H1 (cell line): ENCODE measurements at regions not wholly inside any gene's neighbourhood (a gene's known extent, or its start where the extent isn't known, plus 50 kb on each side); places are given as distances from the start of the nearest gene placed in this dataset.

Source experiments
- CTCF ChIA-PET: fragments of 300-600 bp; sonication (Branson Sonifier 250); formaldehyde crosslinking; loops from one replicate; lab custom pipeline; 2021; ENCODE audit not compliant: partially characterized antibody; lab: Charles Lee
- POLR2A ChIA-PET: fragments of 300-600 bp; sonication (Branson Sonifier 250); formaldehyde crosslinking; loops from one replicate; lab custom pipeline; 2021; ENCODE audit warnings: inconsistent platforms; ENCODE audit not compliant: partially characterized antibody; lab: Charles Lee
- DNase-seq, 2 experiments: peaks; one replicate each; pipeline versions ENCODE4 v3.0.0 to v3.0.0-alpha.2; 2010 to 2022; ENCODE audit warnings: low spot score in 2 of 2, low read depth in 1 of 2, mixed read lengths in 1 of 2
- FAIRE-seq: peaks from 2 replicates; lab custom pipeline; 2011; peaks lifted over from hg19 to GRCh38; lab: Jason Lieb, UNC
- H2AFZ ChIP-seq: 2 replicates; pipeline ENCODE4 v1.8.1; 2012; ENCODE audit warnings: low read length, inconsistent platforms
- H2AK5ac ChIP-seq: 2 replicates; pipeline ENCODE4 v1.6.1; 2013; ENCODE audit warnings: low read depth, low read length
- H2BK120ac ChIP-seq: replicated peaks from 2 replicates; pipeline ENCODE3; 2013; ENCODE audit warnings: low read depth, low read length, inconsistent platforms
- H2BK12ac ChIP-seq: 2 replicates; pipeline ENCODE4 v1.6.1; 2013; ENCODE audit warnings: low read depth, low read length
- H2BK15ac ChIP-seq: 2 replicates; pipeline ENCODE4 v1.6.1; 2013; ENCODE audit warnings: low read length
- H2BK20ac ChIP-seq: 2 replicates; pipeline ENCODE4 v1.6.1; 2013; ENCODE audit warnings: low read length
- H2BK5ac ChIP-seq: 2 replicates; pipeline ENCODE4 v1.6.1; 2013; ENCODE audit warnings: low read depth, low read length
- H3K14ac ChIP-seq: 2 replicates; pipeline ENCODE4 v1.6.1; 2013; ENCODE audit warnings: inconsistent platforms; ENCODE audit not compliant: insufficient read length
- H3K18ac ChIP-seq: 2 replicates; pipeline ENCODE4 v1.6.1; 2013; ENCODE audit warnings: low read length; ENCODE audit errors: extremely low read depth
- H3K23ac ChIP-seq: 2 replicates; pipeline ENCODE4 v1.6.1; 2013; ENCODE audit warnings: inconsistent platforms; ENCODE audit not compliant: insufficient read length
- H3K23me2 ChIP-seq: 2 replicates; pipeline ENCODE4 v1.6.1; 2013; ENCODE audit warnings: low read depth, low read length
- H3K27ac ChIP-seq: 2 replicates; pipeline ENCODE4 v1.6.1; 2011; ENCODE audit warnings: low read depth, low read length, inconsistent platforms
- H3K27me3 ChIP-seq, 4 experiments: replicated peaks in 1 of 4; 1 replicate in 1 of 4; 2 replicates in 3 of 4; pipeline versions ENCODE4 v1.6.1 to v1.8.1; 2011 to 2013; ENCODE audit warnings: low read length in 3 of 4, mild to moderate bottlenecking in 3 of 4, inconsistent platforms in 2 of 4, mixed read lengths in 2 of 4, moderate library complexity in 1 of 4; ENCODE audit not compliant: control insufficient read depth in 3 of 4, insufficient read depth in 3 of 4; ENCODE audit errors: extremely low read depth in 1 of 4
- H3K36me3 ChIP-seq, 4 experiments: 2 replicates each; pipeline versions ENCODE4 v1.6.1 to v1.8.1; 2011 to 2013; ENCODE audit warnings: mild to moderate bottlenecking in 4 of 4, low read length in 3 of 4, moderate library complexity in 2 of 4, control low read depth in 1 of 4, inconsistent platforms in 1 of 4; ENCODE audit not compliant: insufficient read depth in 4 of 4, control insufficient read depth in 2 of 4
- H3K4ac ChIP-seq: replicated peaks from 2 replicates; pipeline ENCODE3; 2013; ENCODE audit warnings: low read length, low read depth, mixed read lengths, inconsistent platforms; ENCODE audit not compliant: insufficient read length
- H3K4me1 ChIP-seq, 4 experiments: replicated peaks in 1 of 4; 1 replicate in 1 of 4; 2 replicates in 3 of 4; pipeline versions ENCODE4 v1.6.1 to v1.8.1; 2011 to 2013; ENCODE audit warnings: low read length in 3 of 4, inconsistent platforms in 2 of 4, mixed read lengths in 1 of 4; ENCODE audit not compliant: insufficient read depth in 4 of 4, control insufficient read depth in 3 of 4
- H3K4me2 ChIP-seq, 2 experiments: 2 replicates each; pipeline versions ENCODE4 v1.6.1 to v1.8.1; 2011 to 2013; ENCODE audit warnings: low read depth in 2 of 2, low read length in 2 of 2, control low read depth in 1 of 2, inconsistent platforms in 1 of 2, mild to moderate bottlenecking in 1 of 2; ENCODE audit not compliant: insufficient read depth in 1 of 2
- H3K4me3 ChIP-seq, 4 experiments: fragments of 200-600, 300-600 bp in 1 of 4; sonication (generic), shearing (Covaris generic), sonication (Bioruptor Twin) in 1 of 4; 2 replicates each; pipeline versions ENCODE4 v1.5.1 to v1.8.1; 2011 to 2016; ENCODE audit warnings: low read length in 4 of 4, low read depth in 3 of 4, control low read depth in 2 of 4, inconsistent platforms in 2 of 4, mild to moderate bottlenecking in 2 of 4, mixed read lengths in 1 of 4, moderate library complexity in 1 of 4; ENCODE audit not compliant: insufficient read depth in 2 of 4; ENCODE audit errors: extremely low read depth in 1 of 4
- H3K56ac ChIP-seq: replicated peaks from 2 replicates; pipeline ENCODE3; 2013; ENCODE audit warnings: low read depth, mild to moderate bottlenecking, mixed read lengths, low read length, inconsistent platforms; ENCODE audit not compliant: insufficient read length
- H3K79me1 ChIP-seq: 2 replicates; pipeline ENCODE4 v1.6.1; 2013; ENCODE audit warnings: low read depth, low read length, control low read depth
- H3K79me2 ChIP-seq, 2 experiments: 2 replicates each; pipeline versions ENCODE4 v1.6.1 to v1.8.1; 2012 to 2013; ENCODE audit warnings: low read length in 2 of 2, mild to moderate bottlenecking in 2 of 2, inconsistent platforms in 1 of 2; ENCODE audit not compliant: insufficient read depth in 2 of 2, control insufficient read depth in 1 of 2
- H3K9ac ChIP-seq, 4 experiments: replicated peaks in 1 of 4; 1 replicate in 1 of 4; 2 replicates in 3 of 4; pipeline versions ENCODE4 v1.6.1 to v1.8.1; 2011 to 2013; ENCODE audit warnings: low read depth in 3 of 4, low read length in 3 of 4, control low read depth in 2 of 4, mild to moderate bottlenecking in 2 of 4, moderate library complexity in 2 of 4, inconsistent platforms in 1 of 4; ENCODE audit errors: extremely low read depth in 1 of 4
- H3K9me3 ChIP-seq, 2 experiments: 2 replicates each; pipeline versions ENCODE4 v1.6.1 to v1.8.1; 2012 to 2013; ENCODE audit warnings: mild to moderate bottlenecking in 2 of 2, moderate library complexity in 2 of 2, control low read depth in 1 of 2, inconsistent platforms in 1 of 2, low read depth in 1 of 2, low read length in 1 of 2, mixed read lengths in 1 of 2; ENCODE audit not compliant: insufficient read depth in 2 of 2
- H4K20me1 ChIP-seq, 2 experiments: replicated peaks in 1 of 2; 2 replicates each; pipeline versions ENCODE3 to v1.8.1; 2011 to 2013; ENCODE audit warnings: inconsistent platforms in 2 of 2, low read length in 2 of 2, mild to moderate bottlenecking in 1 of 2; ENCODE audit not compliant: insufficient read depth in 2 of 2, control insufficient read depth in 1 of 2
- H4K5ac ChIP-seq: 2 replicates; pipeline ENCODE4 v1.6.1; 2013; ENCODE audit warnings: low read length, low read depth, mixed read lengths, inconsistent platforms; ENCODE audit not compliant: insufficient read length
- H4K8ac ChIP-seq: 2 replicates; pipeline ENCODE4 v1.8.0; 2013; ENCODE audit warnings: mild to moderate bottlenecking, moderate library complexity, low read length, inconsistent platforms; ENCODE audit not compliant: insufficient read depth; ENCODE audit errors: extremely low read depth
- H4K91ac ChIP-seq: replicated peaks from 2 replicates; pipeline ENCODE3; 2013; ENCODE audit warnings: low read length, mixed read lengths, inconsistent platforms; ENCODE audit not compliant: insufficient read length
- BRCA1 ChIP-seq: IDR thresholded peaks from 2 replicates; pipeline ENCODE4 v1.6.1; 2012; ENCODE audit warnings: low read depth, low read length, improper control_type of control experiment
- CEBPB ChIP-seq: IDR thresholded peaks from 2 replicates; pipeline ENCODE4 v1.6.1; 2012; ENCODE audit warnings: low read depth, low read length
- CREB1 ChIP-seq: IDR thresholded peaks from 2 replicates; pipeline ENCODE4 v1.6.1; 2012; ENCODE audit warnings: inconsistent platforms
- GTF2F1 ChIP-seq: IDR thresholded peaks from 2 replicates; pipeline ENCODE4 v1.6.1; 2012; ENCODE audit warnings: low read depth, low read length, improper control_type of control experiment, borderline replicate concordance
- HDAC6 ChIP-seq: IDR thresholded peaks from one replicate; pipeline ENCODE4 v1.7.1; 2012; ENCODE audit warnings: low read depth, mild to moderate bottlenecking, inconsistent platforms, low read length, moderate library complexity
- NANOG ChIP-seq: IDR thresholded peaks from 2 replicates; pipeline ENCODE4 v1.6.1; 2011; ENCODE audit warnings: low read length, low read depth, mild to moderate bottlenecking, inconsistent platforms; ENCODE audit not compliant: insufficient read depth, poor library complexity, severe bottlenecking
- NRF1 ChIP-seq: IDR thresholded peaks from 2 replicates; pipeline ENCODE4 v1.6.1; 2011; ENCODE audit warnings: mild to moderate bottlenecking, low read depth, low read length, improper control_type of control experiment
- POLR2A ChIP-seq, 2 experiments: IDR thresholded peaks; 1 replicate in 1 of 2; 2 replicates in 1 of 2; pipeline ENCODE4 v1.6.1; 2011; ENCODE audit warnings: low read depth in 2 of 2, low read length in 2 of 2, mild to moderate bottlenecking in 2 of 2; ENCODE audit errors: control extremely low read depth in 1 of 2
- POLR2AphosphoS5 ChIP-seq: IDR thresholded peaks from 2 replicates; pipeline ENCODE4 v1.6.1; 2011; ENCODE audit warnings: low read depth, low read length
- POU5F1 ChIP-seq: IDR thresholded peaks from 2 replicates; pipeline ENCODE4 v1.6.1; 2011; ENCODE audit warnings: low read depth, mild to moderate bottlenecking, low read length, moderate library complexity
- RFX5 ChIP-seq: IDR thresholded peaks from 2 replicates; pipeline ENCODE4 v1.6.1; 2011; ENCODE audit warnings: low read depth, low read length, improper control_type of control experiment, borderline replicate concordance
- RXRA ChIP-seq: IDR thresholded peaks from 2 replicates; pipeline ENCODE4 v1.6.1; 2011; ENCODE audit warnings: low read depth, mild to moderate bottlenecking, low read length, moderate library complexity; ENCODE audit not compliant: insufficient read depth
- TAF1 ChIP-seq: IDR thresholded peaks from 2 replicates; pipeline ENCODE4 v1.6.1; 2011; ENCODE audit warnings: mild to moderate bottlenecking, low read depth, low read length
- TEAD4 ChIP-seq: IDR thresholded peaks from 2 replicates; pipeline ENCODE4 v1.6.1; 2012; ENCODE audit warnings: low read depth, low read length, inconsistent platforms, mixed read lengths
- ZNF274 ChIP-seq: IDR thresholded peaks from 2 replicates; pipeline ENCODE4 v1.7.0; 2012; ENCODE audit warnings: low read length, borderline replicate concordance; ENCODE audit errors: extremely low read depth
- WGBS, 2 experiments: shearing (Covaris generic) in 1 of 2; methylation state at CpG; one replicate each; pipeline versions ENCODE4 v1.1.6 to v1.1.7; 2013 to 2015; ENCODE audit warnings: low lambda C conversion rate in 2 of 2, mixed read lengths in 2 of 2, inconsistent platforms in 1 of 2, low coverage in 1 of 2, missing lambda C conversion rate in 1 of 2; ENCODE audit not compliant: insufficient replicate concordance in 2 of 2, insufficient coverage in 1 of 2, insufficient read length in 1 of 2; ENCODE audit errors: extremely low coverage in 1 of 2, missing lambda C conversion rate in 1 of 2; 5-methylcytosine and 5-hydroxymethylcytosine counted together

DNA sequence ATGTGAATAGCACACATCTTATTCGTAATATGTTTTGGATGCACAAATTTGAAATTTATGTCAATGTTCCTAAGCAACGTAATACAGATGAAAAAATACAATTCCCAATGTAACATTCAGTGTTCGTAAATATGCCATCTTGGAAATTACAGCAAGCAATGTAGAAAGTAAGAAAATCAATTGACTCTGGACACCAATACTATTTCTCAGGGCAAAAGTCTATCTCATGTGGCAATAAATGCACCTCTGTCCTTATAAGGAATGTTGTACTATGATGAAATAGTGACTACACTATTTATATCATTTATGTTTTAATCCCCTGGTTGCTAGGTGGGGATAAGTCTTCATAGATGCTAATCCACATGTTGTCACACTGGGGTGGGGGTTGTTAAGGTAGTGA, 251.2 kb downstream of the GXYLT1 start:
- Histone ChIP-seq H3K79me2 (no peaks in the 10 kb centered on the region), H3K4me2 (no peak overlapping the region), H3K23ac (no peak overlapping the region), H4K8ac (no peak overlapping the region), H3K14ac (no peak overlapping the region), H2AFZ (no peak overlapping the region), H2BK12ac (no peak overlapping the region), H3K9ac (no peak overlapping the region), H3K4me1 (no peaks in the 10 kb centered on the region), H3K27ac (no peak overlapping the region), H4K91ac (no peak overlapping the region), H2BK5ac (no peak overlapping the region), H4K20me1 (no peaks in the 10 kb centered on the region), H3K56ac (no peak overlapping the region), H2AK5ac (no peak overlapping the region), H3K9me3 (no peaks in the 10 kb centered on the region), H3K36me3 (no peaks in the 10 kb centered on the region), H2BK15ac (no peak overlapping the region), H3K4me3 (no peak overlapping the region), H2BK20ac (no peak overlapping the region), H3K79me1 (no peaks in the 10 kb centered on the region), H4K5ac (no peak overlapping the region), H2BK120ac (no peak overlapping the region), H3K18ac (no peak overlapping the region), H3K23me2 (no peaks in the 10 kb centered on the region), H3K4ac (no peak overlapping the region), H3K27me3 (no peaks in the 10 kb centered on the region)
- ChIA-PET CTCF (no interaction called here), POLR2A (no interaction called here)
- no peak for DNase-seq
- 91% methylated on average over 3 of the region's 3 CpGs; no CpG with 5 or more reads in 1 of the 2 experiments for WGBS, 2 experiments
- FAIRE-seq, result no peak
- no peak for TF ChIP-seq NANOG
- no peak for TF ChIP-seq HDAC6
- TF ChIP-seq TAF1, result no peak
- TF ChIP-seq ZNF274, result no peak
- TF ChIP-seq RFX5, result no peak
- no peak for TF ChIP-seq TEAD4
- TF ChIP-seq BRCA1, result no peak
- TF ChIP-seq POLR2AphosphoS5, result no peak
- no peak for TF ChIP-seq POLR2A (IDR thresholded peaks at IDR 0.05; ENCODE audit: control extremely low read depth in 1 of 2, low read depth in 2 of 2, low read length in 2 of 2)
- no peak for TF ChIP-seq NRF1
- TF ChIP-seq CREB1, result no peak
- no peak for TF ChIP-seq CEBPB
- TF ChIP-seq GTF2F1, result no peak
- no peak for TF ChIP-seq POU5F1
- TF ChIP-seq RXRA, result no peak
